IMR-90 (cell line): ENCODE measurements at regions not wholly inside any gene's neighbourhood (a gene's known extent, or its start where the extent isn't known, plus 50 kb on each side); places are given as distances from the start of the nearest gene placed in this dataset.

Experiments
- ATAC-seq: fragments of 200-7000 bp; cut with Tn5 transposase; 2 replicates; pipeline ENCODE4 v1.9.1; 2020; ENCODE audit warnings: low read depth, mild to moderate bottlenecking, moderate library complexity
- BruUV-seq: library from RNA; stranded (reverse); fragments of 400-500 nt; replicated peaks from 2 replicates; lab custom pipeline; 2021; lab: Mats Ljungman, UMichigan
- CTCF ChIA-PET: fragments of 300-600 bp; formaldehyde crosslinking; extraction: SDS; loops from one replicate; lab custom pipeline; 2021; ENCODE audit warnings: antibody characterized with exemption; lab: Yijun Ruan, JAX
- POLR2A ChIA-PET: fragments of 300-600 bp; sonication (Branson Sonifier 250); formaldehyde crosslinking; loops from one replicate; lab custom pipeline; 2022; ENCODE audit warnings: antibody characterized with exemption; ENCODE audit not compliant: unreplicated experiment; lab: Charles Lee
- DNase-seq: peaks from one replicate; pipeline ENCODE4 v3.0.0; 2013
- H2AFZ ChIP-seq: replicated peaks from 2 replicates; pipeline ENCODE3; 2013; ENCODE audit warnings: low read length, mild to moderate bottlenecking; ENCODE audit not compliant: poor library complexity
- H2AK5ac ChIP-seq: 2 replicates; pipeline ENCODE4 v1.6.1; 2013; ENCODE audit warnings: low read depth, low read length, inconsistent platforms
- H2AK9ac ChIP-seq: replicated peaks from 2 replicates; pipeline ENCODE3; 2013; ENCODE audit warnings: mild to moderate bottlenecking, low read depth, low read length, moderate library complexity; ENCODE audit not compliant: poor library complexity
- H2BK120ac ChIP-seq: 2 replicates; pipeline ENCODE4 v1.6.1; 2013; ENCODE audit warnings: low read depth, low read length, inconsistent platforms
- H2BK15ac ChIP-seq: 3 replicates; pipeline ENCODE4 v1.6.1; 2013; ENCODE audit warnings: low read depth, low read length, inconsistent platforms
- H2BK20ac ChIP-seq: 2 replicates; pipeline ENCODE4 v1.6.1; 2013; ENCODE audit warnings: low read depth, mild to moderate bottlenecking, inconsistent platforms, low read length, moderate library complexity
- H2BK5ac ChIP-seq: 2 replicates; pipeline ENCODE4 v1.6.1; 2013; ENCODE audit warnings: mild to moderate bottlenecking, low read depth, low read length, inconsistent platforms; ENCODE audit not compliant: poor library complexity, severe bottlenecking
- H3K14ac ChIP-seq: replicated peaks from 2 replicates; pipeline ENCODE4 v1.6.1; 2013; ENCODE audit warnings: low read depth, low read length, inconsistent platforms
- H3K18ac ChIP-seq: 2 replicates; pipeline ENCODE4 v1.6.1; 2013; ENCODE audit warnings: low read depth, low read length, control low read depth
- H3K23ac ChIP-seq: 2 replicates; pipeline ENCODE4 v1.6.1; 2013; ENCODE audit warnings: low read depth, low read length, inconsistent platforms
- H3K27ac ChIP-seq: 2 replicates; pipeline ENCODE4 v1.5.1; 2013; ENCODE audit warnings: mild to moderate bottlenecking, control low read depth, low read length; ENCODE audit not compliant: insufficient read depth
- H3K27me3 ChIP-seq: 2 replicates; pipeline ENCODE4 v1.6.1; 2013; ENCODE audit warnings: low read length; ENCODE audit not compliant: control insufficient read depth, insufficient read depth
- H3K36me3 ChIP-seq: 2 replicates; pipeline ENCODE4 v1.6.1; 2013; ENCODE audit warnings: low read length, mixed read lengths; ENCODE audit not compliant: control insufficient read depth, insufficient read depth
- H3K4ac ChIP-seq: 2 replicates; pipeline ENCODE4 v1.6.1; 2013; ENCODE audit warnings: low read depth, low read length, inconsistent platforms
- H3K4me1 ChIP-seq: 2 replicates; pipeline ENCODE4 v1.6.1; 2013; ENCODE audit warnings: low read length, mixed read lengths; ENCODE audit not compliant: control insufficient read depth, insufficient read depth
- H3K4me2 ChIP-seq: 2 replicates; pipeline ENCODE4 v1.6.1; 2013; ENCODE audit warnings: low read depth, mild to moderate bottlenecking, control low read depth, low read length, moderate library complexity
- H3K4me3 ChIP-seq: 2 replicates; pipeline ENCODE4 v1.5.1; 2013; ENCODE audit warnings: low read depth, mild to moderate bottlenecking, control low read depth, low read length, moderate library complexity; ENCODE audit not compliant: insufficient read depth
- H3K56ac ChIP-seq: 2 replicates; pipeline ENCODE4 v1.6.1; 2013; ENCODE audit warnings: low read length, inconsistent platforms; ENCODE audit not compliant: insufficient read depth; ENCODE audit errors: extremely low read depth
- H3K79me1 ChIP-seq, 2 experiments: 2 replicates each; pipeline ENCODE4 v1.6.1; 2013; ENCODE audit warnings: low read length in 2 of 2, inconsistent platforms in 1 of 2, low read depth in 1 of 2
- H3K9ac ChIP-seq: 2 replicates; pipeline ENCODE4 v1.6.1; 2013; ENCODE audit warnings: low read depth, low read length, control low read depth
- H3K9me1 ChIP-seq: 2 replicates; pipeline ENCODE4 v1.6.1; 2013; ENCODE audit warnings: low read length, inconsistent platforms; ENCODE audit not compliant: insufficient read depth
- H3K9me3 ChIP-seq: 2 replicates; pipeline ENCODE4 v1.6.1; 2013; ENCODE audit warnings: low read length; ENCODE audit not compliant: control insufficient read depth, insufficient read depth
- H4K20me1 ChIP-seq: 2 replicates; pipeline ENCODE4 v1.6.1; 2013; ENCODE audit warnings: low read length, inconsistent platforms; ENCODE audit not compliant: insufficient read depth
- H4K5ac ChIP-seq: 2 replicates; pipeline ENCODE4 v1.6.1; 2013; ENCODE audit warnings: mild to moderate bottlenecking, low read depth, low read length, control low read depth
- H4K8ac ChIP-seq, 2 experiments: 2 replicates each; pipeline ENCODE4 v1.6.1; 2013; ENCODE audit warnings: low read depth in 2 of 2, low read length in 2 of 2, control low read depth in 1 of 2, inconsistent platforms in 1 of 2
- H4K91ac ChIP-seq: 2 replicates; pipeline ENCODE4 v1.6.1; 2013; ENCODE audit warnings: low read depth, low read length, inconsistent platforms; ENCODE audit not compliant: insufficient read depth
- BHLHE40 ChIP-seq: fragments of 150-350 bp; IDR thresholded peaks from 2 replicates; pipeline ENCODE4 v1.6.1; 2016; ENCODE audit warnings: mild to moderate bottlenecking, low read depth, low read length
- CEBPB ChIP-seq: IDR thresholded peaks from 2 replicates; pipeline ENCODE4 v1.6.1; 2012; ENCODE audit warnings: low read depth, low read length, improper control_type of control experiment
- CHD1 ChIP-seq: IDR thresholded peaks from 2 replicates; pipeline ENCODE4 v1.6.1; 2012; ENCODE audit warnings: low read depth, low read length, improper control_type of control experiment
- FOS ChIP-seq: fragments of 150-350 bp; IDR thresholded peaks from 2 replicates; pipeline ENCODE4 v1.6.1; 2016; ENCODE audit warnings: low read depth, low read length
- MAFK ChIP-seq: IDR thresholded peaks from 2 replicates; pipeline ENCODE4 v1.6.1; 2012; ENCODE audit warnings: low read depth, low read length, improper control_type of control experiment
- MAZ ChIP-seq: IDR thresholded peaks from 2 replicates; pipeline ENCODE4 v1.6.1; 2012; ENCODE audit warnings: low read depth, mild to moderate bottlenecking, low read length, improper control_type of control experiment, moderate library complexity, borderline replicate concordance
- MXI1 ChIP-seq: IDR thresholded peaks from 2 replicates; pipeline ENCODE4 v1.6.1; 2012; ENCODE audit warnings: low read depth, mild to moderate bottlenecking, low read length, moderate library complexity, borderline replicate concordance
- POLR2A ChIP-seq: IDR thresholded peaks from 2 replicates; pipeline ENCODE4 v1.6.1; 2012; ENCODE audit warnings: mild to moderate bottlenecking, low read depth, low read length
- RAD21 ChIP-seq: IDR thresholded peaks from 2 replicates; pipeline ENCODE4 v1.6.1; 2012; ENCODE audit warnings: low read length, improper control_type of control experiment
- RCOR1 ChIP-seq: IDR thresholded peaks from 2 replicates; pipeline ENCODE4 v1.6.1; 2012; ENCODE audit warnings: mild to moderate bottlenecking, low read length, improper control_type of control experiment; ENCODE audit not compliant: insufficient replicate concordance
- RFX5 ChIP-seq: IDR thresholded peaks from 2 replicates; pipeline ENCODE4 v1.8.0; 2012; ENCODE audit warnings: low read depth, mild to moderate bottlenecking, low read length, moderate library complexity
- USF2 ChIP-seq: fragments of 150-350 bp; IDR thresholded peaks from 2 replicates; pipeline ENCODE4 v1.6.1; 2017; ENCODE audit warnings: mild to moderate bottlenecking, antibody characterized with exemption, low read length, low read depth
- WGBS, 2 experiments: methylation state at CpG; one replicate each; pipeline versions ENCODE4 v1.1.5 to v1.1.7; 2013; ENCODE audit warnings: missing lambda C conversion rate in 2 of 2; ENCODE audit not compliant: insufficient read length in 1 of 2; ENCODE audit errors: extremely low coverage in 2 of 2; 5-methylcytosine and 5-hydroxymethylcytosine counted together
- dilution Hi-C: fragments of 300-500 bp; cut with HindIII; formaldehyde crosslinking; loops from one replicate; pipeline ENCODE4 v1.14.3; 2018; ENCODE audit warnings: low sequenced_read_pairs; ENCODE audit not compliant: unreplicated experiment
- in situ Hi-C: fragments of 300-500 bp; cut with MboI; formaldehyde crosslinking; loops from 3 replicates; pipeline ENCODE4 v1.14.3; 2019; ENCODE audit warnings: low sequenced_read_pairs, inconsistent platforms, mixed read lengths
- intact Hi-C: fragments of 100-400 bp; cut with micrococcal nuclease; formaldehyde crosslinking; loops from 2 replicates; pipeline ENCODE4 v1.10.0; 2022
- TF ChIP-seq, protein P1 (sequence below): conservative IDR thresholded peaks from 2 replicates; pipeline ENCODE4 v1.5.1; 2012; ENCODE audit warnings: mild to moderate bottlenecking, low read depth, low read length, improper control_type of control experiment

GRCh38 chr3:66816090-66816761 is 181.9 kb upstream of the KBTBD8 start (continued):
- no peak for TF ChIP-seq MXI1

DNA sequence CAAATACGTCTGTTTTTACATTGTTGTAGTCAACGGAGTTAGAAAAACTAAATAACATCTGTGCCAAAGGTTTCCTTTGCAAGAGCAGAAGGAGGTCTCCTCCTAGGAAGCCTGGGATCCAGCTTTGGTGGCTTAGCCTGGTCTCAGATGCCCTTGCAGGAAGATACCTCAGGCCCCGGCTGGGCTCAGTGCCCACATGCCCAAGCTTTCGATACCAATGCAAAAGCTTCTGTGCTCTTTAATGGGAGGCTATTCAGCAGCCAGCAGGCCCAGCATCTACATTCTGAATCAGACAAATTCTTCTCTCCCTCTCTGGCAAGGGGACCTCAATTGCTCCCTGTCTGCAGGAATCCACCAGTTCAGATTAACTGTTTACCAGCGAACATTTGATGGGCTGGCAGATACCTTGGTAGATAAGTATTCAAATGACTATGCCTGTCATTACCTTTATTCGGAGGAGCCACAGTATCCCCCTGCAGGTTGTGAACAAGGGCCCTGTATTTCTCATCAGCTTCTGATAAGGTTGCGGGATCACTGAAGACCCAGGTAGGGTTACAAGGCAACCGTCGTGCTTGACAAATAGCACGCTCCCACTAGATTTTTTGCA is 180.1 kb upstream of the KBTBD8 start:
- H2AK5ac ChIP-seq, result no peak overlapping the region
- ATAC-seq, result no peak
- H3K4me2 ChIP-seq, result no peak overlapping the region
- H2BK20ac ChIP-seq, result no peak overlapping the region
- H3K4me1 ChIP-seq, result no peaks in the 10 kb centered on the region
- H3K27me3 ChIP-seq, result peaks cover 5% of the 10 kb centered on the region
- POLR2A ChIA-PET, result no interaction called here
- H4K8ac ChIP-seq, result no peak overlapping the region
- no peaks in the 10 kb centered on the region for H3K9me3 ChIP-seq
- dilution Hi-C loops, result no loop called here
- no peak overlapping the region for H2AFZ ChIP-seq
- in situ Hi-C loops, result loop anchor here (5.0 kb wide), 3 partner anchors 316 to 541 kb away; partner anchors contain the start of gene LRIG1
- no peak overlapping the region for H4K5ac ChIP-seq
- no peak overlapping the region for H2BK5ac ChIP-seq
- no peak overlapping the region for H3K27ac ChIP-seq
- no peak overlapping the region for H3K9ac ChIP-seq
- no peak overlapping the region for H3K18ac ChIP-seq
- H4K20me1 ChIP-seq, result no peaks in the 10 kb centered on the region
- no TSS peak for BruUV-seq
- H3K4me3 ChIP-seq, result no peak overlapping the region
- no peaks in the 10 kb centered on the region for H3K36me3 ChIP-seq
- H3K56ac ChIP-seq, result no peak overlapping the region
- no peak overlapping the region for H4K91ac ChIP-seq
- no peak overlapping the region for H2BK15ac ChIP-seq
- WGBS, 2 experiments, result 60% methylated on average over 1 of the region's 10 CpGs; no CpG with 5 or more reads in 1 of the 2 experiments
- DNase-seq, result no peak
- H3K79me1 ChIP-seq, result no peaks in the 10 kb centered on the region
- H3K4ac ChIP-seq, result no peak overlapping the region
- no peaks in the 10 kb centered on the region for H3K9me1 ChIP-seq
- CTCF ChIA-PET, result interaction anchor here (1.3 to 1.9 kb wide), 2 partner anchors 410 to 564 kb away, joined by 3 to 7 read pairs; no protein-coding TSS in a partner anchor
- no peak overlapping the region for H2BK120ac ChIP-seq
- intact Hi-C loops, result loop anchor here (2.0 to 10.0 kb wide), 2 partner anchors 223 to 563 kb away; no protein-coding TSS in a partner anchor
- no peak overlapping the region for H2AK9ac ChIP-seq
- H3K14ac ChIP-seq, result no peak overlapping the region
- H3K23ac ChIP-seq, result no peak overlapping the region
- no peak for TF ChIP-seq MAZ
- no peak for TF ChIP-seq RCOR1
- TF ChIP-seq, protein P1, sequence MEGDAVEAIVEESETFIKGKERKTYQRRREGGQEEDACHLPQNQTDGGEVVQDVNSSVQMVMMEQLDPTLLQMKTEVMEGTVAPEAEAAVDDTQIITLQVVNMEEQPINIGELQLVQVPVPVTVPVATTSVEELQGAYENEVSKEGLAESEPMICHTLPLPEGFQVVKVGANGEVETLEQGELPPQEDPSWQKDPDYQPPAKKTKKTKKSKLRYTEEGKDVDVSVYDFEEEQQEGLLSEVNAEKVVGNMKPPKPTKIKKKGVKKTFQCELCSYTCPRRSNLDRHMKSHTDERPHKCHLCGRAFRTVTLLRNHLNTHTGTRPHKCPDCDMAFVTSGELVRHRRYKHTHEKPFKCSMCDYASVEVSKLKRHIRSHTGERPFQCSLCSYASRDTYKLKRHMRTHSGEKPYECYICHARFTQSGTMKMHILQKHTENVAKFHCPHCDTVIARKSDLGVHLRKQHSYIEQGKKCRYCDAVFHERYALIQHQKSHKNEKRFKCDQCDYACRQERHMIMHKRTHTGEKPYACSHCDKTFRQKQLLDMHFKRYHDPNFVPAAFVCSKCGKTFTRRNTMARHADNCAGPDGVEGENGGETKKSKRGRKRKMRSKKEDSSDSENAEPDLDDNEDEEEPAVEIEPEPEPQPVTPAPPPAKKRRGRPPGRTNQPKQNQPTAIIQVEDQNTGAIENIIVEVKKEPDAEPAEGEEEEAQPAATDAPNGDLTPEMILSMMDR, result no peak
- no peak for TF ChIP-seq RFX5
- no peak for TF ChIP-seq MXI1
- no peak for TF ChIP-seq RAD21
- no peak for TF ChIP-seq CHD1
- no peak for TF ChIP-seq CEBPB
- TF ChIP-seq FOS, result no peak
- no peak for TF ChIP-seq USF2
- TF ChIP-seq BHLHE40, result no peak
- no peak for TF ChIP-seq POLR2A
- no peak for TF ChIP-seq MAFK
